HG02884 (cell line): ENCODE measurements at regions not wholly inside any gene's neighbourhood (a gene's known extent, or its start where the extent isn't known, plus 50 kb on each side); places are given as distances from the start of the nearest gene placed in this dataset.

Experiments used
- ATAC-seq: cut with Tn5 transposase; IDR thresholded peaks from one replicate; pipeline ENCODE4 v1.9.1; 2021; ENCODE audit warnings: mild to moderate bottlenecking, moderate library complexity; ENCODE audit not compliant: unreplicated experiment

- ATAC-seq, result no peak
Observed at GRCh38 chr7:142347091-142347490, 89.2 kb upstream of the PRSS58 start.

- no peak for ATAC-seq
Observed at GRCh38 chr7:142345811-142346210, 88.0 kb upstream of the PRSS58 start.

- ATAC-seq, result no peak
Observed at GRCh38 chr7:142338633-142339501, 81.0 kb upstream of the PRSS58 start.

DNA sequence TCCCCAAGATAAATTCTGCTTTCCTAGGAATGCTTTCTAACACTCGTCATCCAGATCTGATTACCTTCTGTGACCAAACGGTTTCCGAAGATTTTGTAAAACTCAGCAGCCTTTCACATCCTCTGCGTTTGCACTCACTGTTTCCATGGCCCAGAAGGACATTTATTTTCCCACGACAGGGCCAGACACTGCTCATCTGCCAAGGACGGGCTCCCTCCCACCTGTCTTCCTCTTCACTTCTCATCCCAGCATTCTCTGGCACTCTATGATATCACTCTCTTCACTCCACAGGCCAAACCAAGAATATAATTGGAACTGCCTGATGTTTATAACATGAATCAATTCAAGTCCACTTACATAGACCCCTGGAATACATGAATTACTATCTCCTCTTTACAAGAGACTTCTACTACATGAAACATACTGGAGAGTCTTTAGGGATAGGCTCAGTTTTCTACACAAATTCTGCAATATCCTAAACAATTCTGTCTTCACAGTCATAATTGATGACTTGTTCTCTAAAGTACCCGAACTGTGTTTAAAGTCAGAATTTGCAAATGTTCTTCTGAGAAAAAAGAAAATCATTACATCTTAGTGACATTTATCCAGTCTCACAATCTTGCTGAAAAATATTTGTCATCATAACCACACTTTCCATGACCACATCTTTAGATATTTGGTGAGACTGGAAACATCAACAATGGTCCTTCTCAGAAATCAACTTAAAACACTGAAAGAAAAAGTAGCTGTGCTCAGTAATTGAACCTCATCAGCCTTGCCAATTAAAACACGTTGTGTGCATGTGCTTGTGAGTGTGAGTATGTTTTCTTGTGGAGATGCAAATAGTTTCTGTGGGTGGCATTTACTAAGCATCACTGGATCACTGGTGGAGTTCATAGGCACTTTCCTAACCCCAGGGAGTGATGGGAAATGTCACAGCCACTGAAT is 79.5 kb upstream of the PRSS58 start:
- no peak for ATAC-seq

DNA sequence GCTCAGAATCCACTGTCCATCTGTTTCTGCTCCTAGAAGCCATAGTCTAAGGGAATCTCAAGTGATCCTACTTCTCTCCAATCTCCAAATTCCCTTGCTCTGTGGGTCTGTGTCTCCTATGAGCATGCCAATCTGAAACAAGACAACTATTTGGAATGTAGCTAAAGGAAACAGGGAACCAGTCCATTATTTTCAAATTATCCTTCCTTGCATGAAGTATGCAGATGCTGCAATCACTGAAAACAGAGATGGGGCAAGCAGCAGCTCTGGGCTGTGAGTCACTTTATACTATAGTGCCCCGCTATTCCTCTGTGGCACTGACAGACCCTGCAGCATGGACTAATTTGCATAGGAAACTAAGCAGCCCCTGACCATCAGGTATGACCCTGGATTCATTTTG is 76.9 kb upstream of the PRSS58 start:
- ATAC-seq, result no peak

DNA sequence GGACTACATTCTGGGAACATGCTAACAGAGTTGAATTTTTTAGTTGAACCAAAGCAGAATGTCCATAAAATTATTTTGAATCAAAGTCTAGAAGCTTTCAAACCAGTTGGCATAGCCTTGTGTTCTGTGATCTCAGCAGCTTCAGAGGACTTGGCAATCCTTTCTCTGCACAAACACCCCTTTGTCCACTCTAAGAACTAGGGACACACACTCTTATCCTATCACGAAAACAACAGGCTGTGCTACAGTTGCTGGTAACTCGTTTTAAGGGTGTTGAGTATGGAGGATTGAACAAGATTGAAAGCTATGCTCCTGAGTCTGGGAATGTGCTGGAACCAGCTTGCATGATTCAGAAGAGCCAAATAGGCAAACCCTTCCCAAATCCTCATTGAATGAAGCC is 76.4 kb upstream of the PRSS58 start:
- ATAC-seq, result no peak

GRCh38 chr7:142332421-142332820 is 74.6 kb upstream of the PRSS58 start:
- ATAC-seq, result no peak

GRCh38 chr7:142331941-142332340 is 74.1 kb upstream of the PRSS58 start:
- ATAC-seq, result no peak

DNA sequence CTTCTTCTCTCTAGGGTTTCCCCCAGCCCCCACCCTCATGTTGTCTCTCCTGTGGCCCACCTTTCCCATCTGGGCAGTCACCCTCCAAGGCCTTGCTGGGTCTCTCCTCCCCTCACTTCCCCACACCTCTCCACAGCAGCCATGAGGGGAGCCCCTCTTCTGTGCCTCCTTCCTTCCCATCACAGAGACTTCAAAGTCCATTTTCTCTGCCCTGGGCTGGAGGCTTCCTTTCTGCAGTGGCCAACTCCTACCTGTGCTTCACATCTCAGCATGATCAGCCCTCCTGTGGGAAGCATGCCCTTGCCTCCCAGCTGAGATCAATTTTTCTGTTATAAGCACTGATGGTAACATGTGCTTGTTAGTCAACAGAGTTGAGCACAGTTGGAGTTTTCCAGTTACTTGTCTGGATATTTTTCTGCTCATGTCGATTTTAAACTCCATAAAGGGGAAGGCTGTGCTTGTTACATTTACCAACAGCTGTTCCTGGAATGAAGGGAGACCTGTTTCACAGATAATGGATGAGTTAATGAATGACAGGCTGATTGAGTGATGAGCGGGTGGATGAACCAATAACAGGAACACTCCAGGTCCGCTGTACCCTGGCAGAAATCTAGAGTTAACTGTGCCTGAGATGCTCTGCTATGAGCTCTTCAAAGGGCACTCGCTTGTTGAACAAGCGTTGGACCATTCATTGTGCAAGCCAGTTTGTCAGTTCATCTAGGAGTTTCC is 71.4 kb upstream of the PRSS58 start:
- ATAC-seq, result no peak

GRCh38 chr7:142328551-142328950 is 70.7 kb upstream of the PRSS58 start:
- ATAC-seq, result no peak

DNA sequence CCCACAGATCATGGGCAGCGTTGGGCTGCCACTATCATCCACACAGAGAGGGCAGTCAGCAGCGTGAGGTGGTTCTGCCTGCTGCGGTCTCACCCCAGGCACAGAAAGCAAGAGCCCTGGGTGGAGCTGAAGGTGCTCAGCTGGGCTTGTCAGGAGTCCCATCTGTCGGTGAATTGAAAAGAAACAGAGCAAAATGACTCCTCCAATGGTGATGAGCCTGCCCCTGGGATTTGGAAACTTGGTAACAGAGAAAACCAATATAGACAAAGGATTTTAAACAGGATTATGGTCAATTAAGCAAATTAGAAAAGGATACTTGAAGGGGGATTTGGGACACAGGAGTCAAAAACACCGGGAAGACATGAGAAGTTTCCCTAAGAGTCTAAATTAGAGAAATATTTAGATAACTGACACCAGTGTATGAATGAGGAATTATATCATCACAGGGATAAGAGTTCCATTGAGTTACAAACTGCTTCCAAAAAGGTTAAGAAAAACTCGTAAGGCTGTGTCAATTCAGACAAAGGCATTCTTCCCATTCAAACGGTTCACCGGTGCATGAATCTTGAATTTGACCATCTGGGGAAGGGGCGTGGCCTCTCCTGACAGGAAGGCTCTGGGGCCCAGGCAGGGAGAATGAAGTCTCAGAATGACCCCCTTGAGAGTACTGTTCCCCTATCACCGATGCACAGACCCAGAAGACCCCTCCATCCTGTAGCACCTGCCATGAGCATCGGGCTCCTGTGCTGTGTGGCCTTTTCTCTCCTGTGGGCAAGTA is 70.0 kb upstream of the PRSS58 start:
- ATAC-seq, result no peak

GRCh38 chr7:142323706-142324105 is 65.8 kb upstream of the PRSS58 start:
- ATAC-seq, result no peak

DNA sequence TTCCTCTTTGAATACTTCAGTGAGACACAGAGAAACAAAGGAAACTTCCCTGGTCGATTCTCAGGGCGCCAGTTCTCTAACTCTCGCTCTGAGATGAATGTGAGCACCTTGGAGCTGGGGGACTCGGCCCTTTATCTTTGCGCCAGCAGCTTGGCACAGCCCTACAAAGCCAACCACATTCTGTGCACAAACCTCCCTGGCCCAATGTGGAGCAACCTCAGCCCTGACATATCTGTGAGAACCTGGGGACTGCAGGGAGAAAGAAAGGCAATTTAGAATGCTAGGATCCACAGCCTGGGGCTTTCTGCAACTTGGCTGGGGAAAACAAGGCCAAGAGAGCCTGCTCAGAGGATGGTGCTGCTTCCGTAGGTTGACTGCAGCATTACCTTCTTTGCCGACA is 63.5 kb upstream of the PRSS58 start:
- ATAC-seq, result no peak

DNA sequence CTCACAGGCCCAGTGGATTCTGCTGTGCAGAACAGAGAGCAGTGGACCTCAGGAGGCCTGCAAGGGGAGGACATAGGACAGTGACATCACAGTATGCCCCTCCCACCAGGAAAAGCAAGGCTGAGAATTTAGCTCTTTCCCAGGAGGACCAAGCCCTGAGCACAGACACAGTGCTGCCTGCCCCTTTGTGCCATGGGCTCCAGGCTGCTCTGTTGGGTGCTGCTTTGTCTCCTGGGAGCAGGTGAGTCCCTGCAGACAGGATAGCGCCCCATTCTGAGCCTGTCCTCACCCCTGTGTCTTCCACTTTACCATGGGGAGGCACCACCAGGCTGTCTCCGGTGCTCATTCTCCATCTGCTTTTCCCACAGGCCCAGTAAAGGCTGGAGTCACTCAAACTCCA is 63.0 kb upstream of the PRSS58 start:
- no peak for ATAC-seq

DNA sequence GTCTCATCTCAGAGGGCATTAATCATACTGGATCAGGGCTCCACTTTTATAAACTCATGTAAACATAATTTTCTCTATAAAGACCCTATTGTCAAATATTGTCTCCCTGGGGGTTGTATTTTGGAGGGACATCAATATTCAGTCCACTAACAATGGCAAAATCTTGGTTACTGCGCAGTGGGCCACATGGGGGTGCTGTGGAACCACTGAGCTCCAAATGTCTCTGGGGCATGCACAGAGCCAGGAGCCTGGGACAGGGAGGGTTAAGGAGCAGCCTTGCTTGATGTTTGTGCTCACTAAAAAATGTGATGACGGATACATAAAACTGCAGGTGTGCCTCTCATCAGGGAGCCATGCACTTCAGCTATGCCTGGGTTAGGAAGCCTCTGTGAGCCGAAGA is 62.1 kb upstream of the PRSS58 start:
- ATAC-seq, result no peak

DNA sequence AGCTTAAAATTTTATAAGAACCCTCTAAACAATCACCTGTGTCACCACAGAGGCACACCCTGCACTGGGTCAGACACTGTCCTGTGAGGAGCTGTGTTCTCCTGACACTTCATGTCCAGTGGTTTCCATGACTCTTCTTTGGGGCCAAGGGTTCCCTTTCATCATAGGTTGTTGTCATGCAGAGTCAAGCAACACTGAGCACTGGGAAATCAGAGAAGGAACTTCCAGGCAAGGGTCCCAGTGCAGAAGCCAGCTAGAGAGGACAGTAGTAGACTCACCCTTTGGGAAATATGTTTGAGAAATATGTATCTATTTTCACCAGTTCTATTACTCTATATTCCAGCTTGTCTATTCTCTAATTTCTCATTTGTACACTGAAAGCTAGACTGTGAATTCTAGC is 56.4 kb upstream of the PRSS58 start:
- no peak for ATAC-seq

- no peak for ATAC-seq
Observed at GRCh38 chr7:142313528-142313927, 55.7 kb upstream of the PRSS58 start.

GRCh38 chr7:142311876-142312275 is 54.0 kb upstream of the PRSS58 start:
- no peak for ATAC-seq

- no peak for ATAC-seq
Observed at GRCh38 chr7:142308918-142309317, 51.1 kb upstream of the PRSS58 start.

DNA sequence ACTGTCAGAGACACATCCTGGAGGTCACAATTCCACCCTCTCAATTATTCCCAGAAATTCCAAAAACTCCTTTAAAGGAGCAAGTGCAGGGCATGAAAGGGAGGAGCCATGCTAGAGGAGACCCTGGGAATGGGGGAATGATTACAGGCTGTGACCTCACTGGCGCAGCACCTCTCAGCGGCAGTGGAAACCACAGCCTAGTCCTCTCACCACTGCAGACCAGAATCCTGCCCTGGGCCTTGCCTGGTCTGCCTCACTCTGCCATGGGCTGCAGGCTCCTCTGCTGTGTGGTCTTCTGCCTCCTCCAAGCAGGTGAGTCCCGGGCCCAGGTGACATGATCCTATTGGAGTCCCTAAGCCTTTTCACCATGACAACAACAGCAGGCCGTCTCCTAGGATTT is 50.5 kb upstream of the PRSS58 start:
- ATAC-seq, result no peak
